ENCODE measurements at regions not wholly inside any gene's neighbourhood (a gene's known extent, or its start where the extent isn't known, plus 50 kb on each side); places are given as distances from the start of the nearest gene placed in this dataset.

GRCh38 chr3:102687851-102688555 is 253.2 kb downstream of the ZPLD1 start:
- TF ChIP-seq CTCF (IDR thresholded peaks at IDR 0.05; ENCODE audit: borderline replicate concordance, extremely low read depth, low read length, poor library complexity, severe bottlenecking): no peak
- TF ChIP-seq EZH2 (IDR thresholded peaks at IDR 0.05; ENCODE audit: borderline replicate concordance, low read depth, low read length, severe bottlenecking): no peak
